Esophagus (tissue), 2 donors: ENCODE measurements at regions not wholly inside any gene's neighbourhood (a gene's known extent, or its start where the extent isn't known, plus 50 kb on each side); places are given as distances from the start of the nearest gene placed in this dataset.
"Not testable (repeated sequence)": the region's sequence is repeated elsewhere in the genome, so short reads cannot be mapped to it uniquely, and the experiment has no call there.

Source experiments
- H3K27ac ChIP-seq, 2 donors: one replicate each; pipeline ENCODE4 v1.5.1; 2013; ENCODE audit warnings: low read depth in 2 of 2, mild to moderate bottlenecking in 2 of 2, inconsistent platforms in 1 of 2, low read length in 1 of 2, moderate library complexity in 1 of 2
- H3K27me3 ChIP-seq, 2 donors: one replicate each; pipeline ENCODE4 v1.6.1; 2013; ENCODE audit warnings: low read length in 2 of 2, control low read depth in 1 of 2, mild to moderate bottlenecking in 1 of 2; ENCODE audit not compliant: insufficient read depth in 2 of 2, control insufficient read depth in 1 of 2
- H3K36me3 ChIP-seq, 2 donors: one replicate each; pipeline ENCODE4 v1.6.1; 2013; ENCODE audit warnings: low read length in 1 of 2; ENCODE audit not compliant: control insufficient read depth in 2 of 2, insufficient read depth in 2 of 2
- H3K4me1 ChIP-seq, 2 donors: one replicate each; pipeline ENCODE4 v1.6.1; 2013; ENCODE audit warnings: low read length in 1 of 2; ENCODE audit not compliant: control insufficient read depth in 2 of 2, insufficient read depth in 2 of 2
- H3K4me3 ChIP-seq, 2 donors: one replicate each; pipeline ENCODE4 v1.5.1; 2013; ENCODE audit warnings: low read length in 2 of 2, mild to moderate bottlenecking in 2 of 2, low read depth in 1 of 2, moderate library complexity in 1 of 2
- H3K9me3 ChIP-seq, 2 donors: one replicate each; pipeline ENCODE4 v1.6.1; 2013; ENCODE audit warnings: mild to moderate bottlenecking in 2 of 2, low read depth in 1 of 2, low read length in 1 of 2, moderate library complexity in 1 of 2; ENCODE audit not compliant: control insufficient read depth in 2 of 2, insufficient read depth in 1 of 2
- WGBS, 2 donors: extraction: QIAGEN DNeasy Blood & Tissue Kit; methylation state at CpG; one replicate each; pipeline ENCODE4 v1.1.7; 2013; 5-methylcytosine and 5-hydroxymethylcytosine counted together
- donor health status: healthy with polysubstance abuse.
- donor health status: Bipolar disorder and iron deficiency.

DNA sequence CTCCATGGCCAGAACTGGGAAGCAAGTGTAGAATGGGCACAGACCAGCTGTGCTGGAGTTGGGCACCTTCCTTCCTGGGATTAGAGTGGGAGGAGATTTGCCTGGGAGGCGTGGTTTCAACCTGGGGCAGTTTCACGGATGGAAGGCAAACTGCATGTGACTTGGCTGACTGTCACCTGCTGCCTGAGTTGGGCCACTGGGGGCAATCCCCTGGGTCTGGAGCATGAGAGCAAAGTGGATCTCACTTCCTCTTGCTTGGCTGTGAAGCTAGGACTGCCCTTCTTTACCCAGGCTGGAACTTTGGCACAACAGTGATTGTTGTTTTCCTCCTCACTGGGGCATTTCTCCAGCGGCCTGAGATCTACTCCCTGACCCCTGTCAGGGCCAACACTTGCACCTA lies 1247.0 kb upstream of the EPHA6 start:
- Histone ChIP-seq H3K36me3 (no peaks in the 10 kb centered on the region), H3K27me3 (no peaks in the 10 kb centered on the region), H3K27ac (no peak overlapping the region), H3K4me3 (no peak overlapping the region), H3K4me1 (no peaks in the 10 kb centered on the region), H3K9me3 (peaks cover 0 to 2% of the 10 kb centered on the region in 2 donors)
- WGBS, 2 donors: 51 to 71% methylated on average over 3 of the region's 3 CpGs

DNA sequence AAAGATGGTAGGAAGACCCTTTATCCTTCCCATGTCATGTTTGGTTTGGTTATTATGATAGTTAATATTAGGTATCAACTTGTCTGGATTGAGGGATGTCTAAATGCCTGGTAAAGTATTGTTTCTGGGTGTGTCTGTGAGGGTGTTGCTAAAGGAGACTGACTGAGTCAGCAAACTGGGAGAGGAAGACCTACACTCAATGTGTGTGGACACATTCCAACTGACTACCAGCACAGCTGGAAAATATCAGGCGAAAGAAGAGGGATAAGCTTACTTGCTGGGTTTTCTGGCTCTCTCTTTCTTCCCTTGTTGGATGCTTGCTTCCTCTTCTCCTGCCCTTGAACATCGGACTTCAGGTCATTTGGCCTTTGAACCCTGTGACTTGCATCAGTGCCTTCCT lies 1227.6 kb upstream of the EPHA6 start:
- no peaks in the 10 kb centered on the region for H3K4me1 ChIP-seq
- H3K9me3 ChIP-seq: no peaks in the 10 kb centered on the region
- no peaks in the 10 kb centered on the region for H3K27me3 ChIP-seq
- WGBS, 2 donors: 63 to 76% methylated on average over 2 of the region's 2 CpGs
- H3K27ac ChIP-seq: no peak overlapping the region
- no peaks in the 10 kb centered on the region for H3K36me3 ChIP-seq
- no peak overlapping the region for H3K4me3 ChIP-seq

GRCh38 chr3:95587641-95588040 lies 1226.8 kb upstream of the EPHA6 start:
- H3K4me1 ChIP-seq, H3K27ac ChIP-seq, H3K36me3 ChIP-seq, H3K9me3 ChIP-seq, H3K4me3 ChIP-seq, H3K27me3 ChIP-seq: not testable (repeated sequence)
- 70 to 73% methylated on average over 8 of the region's 8 CpGs for WGBS, 2 donors

GRCh38 chr3:95588473-95588872 lies 1225.9 kb upstream of the EPHA6 start:
- Histone ChIP-seq H3K27ac (no peak overlapping the region), H3K27me3 (no peaks in the 10 kb centered on the region), H3K9me3 (no peaks in the 10 kb centered on the region), H3K36me3 (no peaks in the 10 kb centered on the region), H3K4me1 (no peaks in the 10 kb centered on the region), H3K4me3 (no peak overlapping the region)
- WGBS, 2 donors: 90 to 94% methylated on average over 12 to 13 of the region's 13 CpGs

DNA sequence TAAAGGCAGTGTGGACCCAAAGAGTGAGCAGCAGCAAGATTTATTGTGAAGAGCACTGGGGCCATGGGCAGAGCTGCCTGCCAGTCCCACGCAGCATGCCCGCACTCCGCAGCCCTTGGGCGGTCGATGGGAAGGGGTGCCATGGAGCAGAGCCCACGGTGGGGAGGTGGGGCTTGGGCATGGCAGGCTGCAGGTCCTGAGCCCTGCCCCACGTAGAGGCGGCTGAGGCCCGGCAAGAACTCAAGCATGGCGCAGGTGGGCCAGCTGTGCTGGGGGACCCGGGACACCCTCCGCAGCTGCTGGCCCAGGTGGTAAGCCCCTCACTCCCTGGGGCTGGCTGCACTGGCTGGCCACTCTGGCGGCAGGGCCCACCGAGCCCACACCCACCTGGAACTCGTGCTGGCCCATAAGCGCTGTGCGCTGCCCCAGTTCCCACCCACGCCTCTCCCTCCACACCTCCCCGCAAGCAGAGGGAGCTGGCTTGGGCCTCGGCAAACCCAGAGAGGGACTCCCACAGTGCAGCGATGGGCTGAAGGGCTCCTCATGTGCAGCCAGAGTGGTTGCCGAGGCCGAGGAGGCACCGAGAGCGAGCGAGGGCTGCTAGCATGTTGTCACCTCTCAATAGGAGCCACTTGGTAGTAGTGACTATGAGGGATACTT lies 1218.8 kb upstream of the EPHA6 start:
- Histone ChIP-seq H3K9me3 (peaks cover 6 to 9% of the 10 kb centered on the region in 2 donors), H3K4me1 (no peaks in the 10 kb centered on the region), H3K27me3 (no peaks in the 10 kb centered on the region), H3K27ac (no peak overlapping the region), H3K36me3 (no peaks in the 10 kb centered on the region), H3K4me3 (no peak overlapping the region)
- WGBS, 2 donors: 88% methylated on average over 26 of the region's 26 CpGs

- 78 to 81% methylated on average over 1 of the region's 1 CpG for WGBS, 2 donors
- H3K9me3 ChIP-seq: peaks cover 3% of the 10 kb centered on the region in 2 donors
- no peaks in the 10 kb centered on the region for H3K4me1 ChIP-seq
- no peaks in the 10 kb centered on the region for H3K27me3 ChIP-seq
- no peak overlapping the region for H3K4me3 ChIP-seq
- no peaks in the 10 kb centered on the region for H3K36me3 ChIP-seq
- no peak overlapping the region for H3K27ac ChIP-seq
Observed at GRCh38 chr3:95607926-95608325, 1206.5 kb upstream of the EPHA6 start.

DNA sequence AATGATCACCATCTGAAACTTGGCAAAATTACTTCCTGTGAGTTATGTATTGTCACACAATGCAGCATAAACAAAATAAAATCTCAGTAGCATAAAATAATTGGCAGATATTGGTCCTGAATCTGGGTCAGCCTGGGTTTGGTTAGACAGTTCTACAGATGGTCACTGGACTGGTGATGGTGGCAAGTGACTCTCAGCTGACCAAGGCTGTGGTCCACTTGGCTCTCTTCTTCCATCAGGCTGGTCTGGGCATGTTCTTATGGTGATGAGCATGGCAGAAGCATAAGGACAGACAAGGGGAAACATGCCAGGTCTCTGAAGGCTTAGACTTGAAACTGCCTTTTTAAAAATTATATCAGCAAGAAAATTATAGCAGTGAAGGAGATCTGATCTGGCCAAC lies 1205.0 kb upstream of the EPHA6 start:
- H3K27me3 ChIP-seq: no peaks in the 10 kb centered on the region
- peaks cover 3% of the 10 kb centered on the region in 2 donors for H3K9me3 ChIP-seq
- no peaks in the 10 kb centered on the region for H3K36me3 ChIP-seq
- no peak overlapping the region for H3K27ac ChIP-seq
- H3K4me3 ChIP-seq: no peak overlapping the region
- H3K4me1 ChIP-seq: no peaks in the 10 kb centered on the region

- H3K36me3 ChIP-seq: no peaks in the 10 kb centered on the region
- no peak overlapping the region for H3K4me3 ChIP-seq
- no peaks in the 10 kb centered on the region for H3K27me3 ChIP-seq
- H3K27ac ChIP-seq: no peak overlapping the region
- H3K9me3 ChIP-seq: no peaks in the 10 kb centered on the region
- no peaks in the 10 kb centered on the region for H3K4me1 ChIP-seq
Observed at GRCh38 chr3:95612611-95613010, 1201.8 kb upstream of the EPHA6 start.

DNA sequence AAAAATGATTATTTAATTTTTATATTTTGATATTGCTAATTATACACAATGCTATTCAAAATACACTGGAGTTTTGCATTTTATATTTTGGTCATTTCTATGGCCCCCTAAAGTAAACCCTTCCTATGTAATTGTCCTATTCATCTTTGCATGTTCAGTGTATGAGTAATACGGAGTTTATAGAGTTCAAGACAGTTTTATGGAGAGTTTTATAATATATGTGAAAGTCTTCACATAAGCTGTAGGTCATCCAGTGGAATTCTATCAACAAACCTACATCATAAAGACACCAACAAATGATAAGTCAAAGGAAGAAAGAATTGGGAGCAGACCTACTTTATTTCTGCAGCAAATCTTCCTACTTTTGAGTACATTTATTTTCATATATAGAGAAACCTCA lies 1200.4 kb upstream of the EPHA6 start:
- WGBS, 2 donors: 66 to 72% methylated on average over 1 of the region's 1 CpG
- Histone ChIP-seq H3K27ac (no peak overlapping the region), H3K9me3 (no peaks in the 10 kb centered on the region), H3K27me3 (no peaks in the 10 kb centered on the region), H3K36me3 (no peaks in the 10 kb centered on the region), H3K4me1 (no peaks in the 10 kb centered on the region), H3K4me3 (no peak overlapping the region)

- no peaks in the 10 kb centered on the region for H3K27me3 ChIP-seq
- no peaks in the 10 kb centered on the region for H3K4me1 ChIP-seq
- no peaks in the 10 kb centered on the region for H3K36me3 ChIP-seq
- WGBS, 2 donors: 74 to 78% methylated on average over 4 of the region's 4 CpGs
- no peak overlapping the region for H3K27ac ChIP-seq
- no peaks in the 10 kb centered on the region for H3K9me3 ChIP-seq
- H3K4me3 ChIP-seq: no peak overlapping the region
Observed at GRCh38 chr3:95615592-95616310, 1198.6 kb upstream of the EPHA6 start.
